Caco-2 (cell line): ENCODE measurements at regions not wholly inside any gene's neighbourhood (a gene's known extent, or its start where the extent isn't known, plus 50 kb on each side); places are given as distances from the start of the nearest gene placed in this dataset.

Experiments used
- BruUV-seq: library from RNA; stranded (reverse); fragments of 400-500 nt; replicated peaks from 2 replicates; lab custom pipeline; 2021; lab: Mats Ljungman, UMichigan
- CTCF ChIA-PET: fragments of 300-600 bp; sonication (Branson Sonifier 250); formaldehyde crosslinking; loops from one replicate; lab custom pipeline; 2022; ENCODE audit warnings: antibody characterized with exemption; lab: Charles Lee
- POLR2A ChIA-PET: fragments of 300-600 bp; sonication (Branson Sonifier 250); formaldehyde crosslinking; loops from one replicate; lab custom pipeline; 2022; ENCODE audit warnings: antibody characterized with exemption; lab: Charles Lee
- DNase-seq, 2 experiments: peaks; one replicate each; pipeline versions ENCODE4 v3.0.0 to v3.0.0-alpha.2; 2020 to 2022
- H3K27me3 ChIP-seq: replicated peaks from 2 replicates; pipeline ENCODE4 v1.6.0; 2011; ENCODE audit warnings: low read length; ENCODE audit not compliant: control insufficient read depth, insufficient read depth
- H3K36me3 ChIP-seq: 2 replicates; pipeline ENCODE4 v1.5.1; 2011; ENCODE audit warnings: low read length; ENCODE audit not compliant: control insufficient read depth, insufficient read depth
- H3K4me1 ChIP-seq: fragments of 250-450 bp; sonication (Bioruptor Pico); 2 replicates; pipeline ENCODE4 v1.5.1; 2020; ENCODE audit warnings: mild to moderate bottlenecking
- H3K4me3 ChIP-seq: 2 replicates; pipeline ENCODE4 v1.5.1; 2011; ENCODE audit warnings: low read depth, mild to moderate bottlenecking, control low read depth, low read length
- H3K9me3 ChIP-seq: fragments of 250-450 bp; sonication (Bioruptor Pico); 2 replicates; pipeline ENCODE4 v1.5.1; 2020; ENCODE audit warnings: mild to moderate bottlenecking, moderate library complexity
- H3K27ac Mint-ChIP-seq: one replicate; pipeline ENCODE4 v1.8.0; 2022; ENCODE audit warnings: mixed read lengths; ENCODE audit not compliant: unreplicated experiment
- H3K27me3 Mint-ChIP-seq: one replicate; pipeline ENCODE4 v1.8.0; 2022; ENCODE audit warnings: mixed read lengths; ENCODE audit not compliant: insufficient read depth, unreplicated experiment
- H3K36me3 Mint-ChIP-seq: one replicate; pipeline ENCODE4 v1.8.0; 2022; ENCODE audit warnings: mild to moderate bottlenecking, mixed read lengths; ENCODE audit not compliant: insufficient read depth, unreplicated experiment
- H3K4me1 Mint-ChIP-seq: one replicate; pipeline ENCODE4 v1.8.0; 2022; ENCODE audit warnings: low read depth, mixed read lengths; ENCODE audit not compliant: unreplicated experiment
- H3K4me3 Mint-ChIP-seq: one replicate; pipeline ENCODE4 v1.8.0; 2022; ENCODE audit warnings: mild to moderate bottlenecking, moderate library complexity, mixed read lengths; ENCODE audit not compliant: unreplicated experiment
- H3K9me3 Mint-ChIP-seq: one replicate; pipeline ENCODE4 v1.8.0; 2022; ENCODE audit warnings: mixed read lengths; ENCODE audit not compliant: unreplicated experiment
- intact Hi-C: fragments of 100-400 bp; cut with micrococcal nuclease; formaldehyde crosslinking; loops from one replicate; pipeline ENCODE4 v1.10.0; 2022; ENCODE audit not compliant: unreplicated experiment
- TF ChIP-seq, protein P1 (sequence below), 2 experiments: fragments of 200-600 bp in 1 of 2; IDR thresholded peaks; 1 replicate in 1 of 2; 2 replicates in 1 of 2; pipeline versions ENCODE4 v1.5.1 to v1.8.0; 2011 to 2022; ENCODE audit warnings: antibody characterized with exemption in 1 of 2, control low read depth in 1 of 2, inconsistent platforms in 1 of 2, low read depth in 1 of 2, low read length in 1 of 2, mild to moderate bottlenecking in 1 of 2, moderate library complexity in 1 of 2; ENCODE audit not compliant: insufficient read depth in 1 of 2, severe bottlenecking in 1 of 2, unreplicated experiment in 1 of 2

DNA sequence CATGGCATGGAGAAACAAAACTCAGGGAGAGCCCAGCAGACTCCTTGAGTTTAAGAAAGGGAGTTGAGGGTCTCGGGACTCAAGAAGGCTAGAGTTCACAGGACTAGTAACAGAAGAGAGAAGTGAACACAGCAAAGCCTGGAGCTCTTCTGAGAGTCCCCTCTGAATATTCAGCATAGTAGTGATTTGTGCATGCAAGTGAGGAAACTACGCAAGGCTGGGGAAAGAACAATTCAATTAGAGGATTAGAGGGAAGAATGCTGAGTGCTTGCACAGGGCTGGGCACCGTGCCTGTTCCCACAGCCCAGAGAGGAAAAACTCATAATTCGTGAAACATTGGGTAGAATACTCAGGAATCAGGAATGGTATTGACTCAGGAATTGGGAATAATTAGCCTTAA lies 540.0 kb upstream of the SALL1 start:
- H3K9me3 ChIP-seq, result peaks cover 2% of the 10 kb centered on the region; the same call in 1 of the 2 replicates
- CTCF ChIA-PET, result no interaction called here
- Mint-ChIP-seq H3K4me3 (no peak overlapping the region), H3K9me3 (peaks cover 10% of the 10 kb centered on the region), H3K27me3 (peaks cover 6% of the 10 kb centered on the region), H3K4me1 (no peaks in the 10 kb centered on the region), H3K27ac (no peak overlapping the region), H3K36me3 (no peaks in the 10 kb centered on the region)
- POLR2A ChIA-PET, result no interaction called here
- DNase-seq, result no peak
- no peak overlapping the region for H3K4me3 ChIP-seq
- H3K36me3 ChIP-seq, result no peaks in the 10 kb centered on the region
- no peaks in the 10 kb centered on the region for H3K4me1 ChIP-seq
- no peaks in the 10 kb centered on the region for H3K27me3 ChIP-seq
- BruUV-seq, result no TSS peak
- TF ChIP-seq, protein P1, sequence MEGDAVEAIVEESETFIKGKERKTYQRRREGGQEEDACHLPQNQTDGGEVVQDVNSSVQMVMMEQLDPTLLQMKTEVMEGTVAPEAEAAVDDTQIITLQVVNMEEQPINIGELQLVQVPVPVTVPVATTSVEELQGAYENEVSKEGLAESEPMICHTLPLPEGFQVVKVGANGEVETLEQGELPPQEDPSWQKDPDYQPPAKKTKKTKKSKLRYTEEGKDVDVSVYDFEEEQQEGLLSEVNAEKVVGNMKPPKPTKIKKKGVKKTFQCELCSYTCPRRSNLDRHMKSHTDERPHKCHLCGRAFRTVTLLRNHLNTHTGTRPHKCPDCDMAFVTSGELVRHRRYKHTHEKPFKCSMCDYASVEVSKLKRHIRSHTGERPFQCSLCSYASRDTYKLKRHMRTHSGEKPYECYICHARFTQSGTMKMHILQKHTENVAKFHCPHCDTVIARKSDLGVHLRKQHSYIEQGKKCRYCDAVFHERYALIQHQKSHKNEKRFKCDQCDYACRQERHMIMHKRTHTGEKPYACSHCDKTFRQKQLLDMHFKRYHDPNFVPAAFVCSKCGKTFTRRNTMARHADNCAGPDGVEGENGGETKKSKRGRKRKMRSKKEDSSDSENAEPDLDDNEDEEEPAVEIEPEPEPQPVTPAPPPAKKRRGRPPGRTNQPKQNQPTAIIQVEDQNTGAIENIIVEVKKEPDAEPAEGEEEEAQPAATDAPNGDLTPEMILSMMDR (IDR thresholded peaks at IDR 0.05; ENCODE audit: insufficient read depth in 1 of 2, low read depth in 1 of 2, low read length in 1 of 2, severe bottlenecking in 1 of 2, unreplicated experiment in 1 of 2), result no peak
- intact Hi-C loops, result no loop called here

DNA sequence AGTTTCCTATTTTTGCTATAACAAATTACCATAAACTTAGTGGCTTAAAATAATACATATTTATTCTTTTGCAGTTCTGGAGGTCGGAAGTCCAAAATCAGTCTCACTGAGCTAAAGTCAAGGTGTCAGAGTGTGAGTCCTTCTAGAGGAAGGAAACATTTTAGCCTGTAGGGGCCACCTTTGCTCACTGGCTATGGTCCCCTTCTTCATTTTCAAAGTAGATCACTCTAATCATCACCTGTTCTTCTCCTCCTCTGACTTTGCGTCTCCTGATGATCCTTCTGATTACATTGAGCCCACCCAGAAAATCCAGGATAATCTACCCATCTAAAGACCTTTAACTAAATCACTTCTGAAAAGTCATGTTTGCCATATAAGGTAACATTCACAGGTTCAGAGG lies 534.4 kb upstream of the SALL1 start:
- no peaks in the 10 kb centered on the region for H3K4me1 Mint-ChIP-seq
- H3K27ac Mint-ChIP-seq, result no peak overlapping the region
- no peak overlapping the region for H3K4me3 Mint-ChIP-seq
- Histone ChIP-seq H3K36me3 (no peaks in the 10 kb centered on the region), H3K4me1 (no peaks in the 10 kb centered on the region), H3K9me3 (no peaks in the 10 kb centered on the region; the same call in 1 of the 2 replicates), H3K4me3 (no peak overlapping the region), H3K27me3 (no peaks in the 10 kb centered on the region)
- intact Hi-C loops, result no loop called here
- POLR2A ChIA-PET, result no interaction called here
- no TSS peak for BruUV-seq
- CTCF ChIA-PET, result no interaction called here
- peaks cover 10% of the 10 kb centered on the region for H3K9me3 Mint-ChIP-seq
- no peak for DNase-seq
- TF ChIP-seq, protein P1 (IDR thresholded peaks at IDR 0.05; ENCODE audit: insufficient read depth in 1 of 2, low read depth in 1 of 2, low read length in 1 of 2, severe bottlenecking in 1 of 2, unreplicated experiment in 1 of 2), result no peak
- peaks cover 9% of the 10 kb centered on the region for H3K27me3 Mint-ChIP-seq
- no peaks in the 10 kb centered on the region for H3K36me3 Mint-ChIP-seq

DNA sequence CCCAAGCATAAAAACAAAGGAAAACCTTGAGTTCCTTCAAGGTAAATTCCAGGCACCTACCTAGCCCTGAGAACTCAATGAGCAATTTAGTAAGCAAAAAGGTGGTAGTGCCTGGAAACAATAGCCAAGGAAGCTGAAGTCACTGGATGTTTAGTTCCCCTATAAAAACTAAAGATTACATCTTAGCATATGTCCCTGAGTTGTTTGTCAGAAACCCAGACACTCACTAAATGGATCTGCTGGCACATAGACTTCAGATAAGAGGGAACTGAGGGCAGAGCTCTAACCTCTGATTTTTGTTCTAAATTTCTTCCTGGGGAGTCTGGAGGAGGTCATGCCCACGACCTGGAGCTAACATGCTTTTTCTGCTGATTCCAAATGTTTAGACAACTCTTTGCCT lies 532.8 kb upstream of the SALL1 start:
- Mint-ChIP-seq H3K27me3 (peaks cover 13% of the 10 kb centered on the region), H3K27ac (no peak overlapping the region), H3K9me3 (peaks cover 10% of the 10 kb centered on the region), H3K36me3 (no peaks in the 10 kb centered on the region), H3K4me1 (no peaks in the 10 kb centered on the region), H3K4me3 (no peak overlapping the region)
- POLR2A ChIA-PET, result no interaction called here
- no TSS peak for BruUV-seq
- CTCF ChIA-PET, result no interaction called here
- H3K4me1 ChIP-seq, result no peaks in the 10 kb centered on the region
- H3K36me3 ChIP-seq, result no peaks in the 10 kb centered on the region
- TF ChIP-seq, protein P1 (IDR thresholded peaks at IDR 0.05; ENCODE audit: insufficient read depth in 1 of 2, low read depth in 1 of 2, low read length in 1 of 2, severe bottlenecking in 1 of 2, unreplicated experiment in 1 of 2), result no peak
- H3K4me3 ChIP-seq, result no peak overlapping the region
- no peaks in the 10 kb centered on the region; the same call in 1 of the 2 replicates for H3K9me3 ChIP-seq
- no peak for DNase-seq
- intact Hi-C loops, result no loop called here
- no peaks in the 10 kb centered on the region for H3K27me3 ChIP-seq
